ENCODE measurements at regions not wholly inside any gene's neighbourhood (a gene's known extent, or its start where the extent isn't known, plus 50 kb on each side); places are given as distances from the start of the nearest gene placed in this dataset.

DNA sequence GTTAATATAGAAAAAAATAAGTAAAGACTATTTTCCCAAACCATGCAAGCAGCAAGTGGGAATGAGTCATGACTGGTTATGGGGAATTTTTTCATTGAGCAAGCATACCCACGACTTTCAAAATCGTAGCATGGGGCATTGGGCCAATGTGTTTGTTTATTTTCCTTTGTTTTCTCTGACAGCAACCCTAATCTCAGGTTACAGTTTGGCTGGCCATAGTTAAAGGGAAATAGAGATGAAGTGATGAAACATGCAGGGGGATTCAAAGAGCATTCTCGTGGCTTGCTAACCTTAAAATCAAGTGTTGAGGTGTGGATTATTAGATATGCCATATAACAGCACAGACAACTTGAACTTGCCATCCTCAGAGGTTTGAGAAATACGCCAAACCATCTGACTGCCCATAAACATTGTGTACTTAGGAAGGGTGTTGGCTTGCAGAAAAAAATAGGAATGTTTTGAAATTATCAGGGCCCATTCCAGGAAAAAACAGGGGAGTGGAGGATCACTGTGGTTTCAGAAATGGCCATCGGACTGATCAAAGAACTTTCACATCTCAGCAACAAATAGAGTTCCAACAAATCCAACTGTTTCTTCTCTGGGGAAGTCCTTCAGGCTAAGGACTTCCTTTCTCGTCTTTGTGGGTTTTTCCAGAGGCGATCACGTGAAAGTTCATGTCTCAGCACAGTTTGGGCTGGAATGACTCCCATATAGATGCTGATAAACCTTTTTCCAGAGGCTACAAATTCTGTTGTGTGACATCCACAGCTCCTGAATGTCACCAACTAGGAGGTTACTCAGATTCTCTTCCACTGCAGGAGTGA, 259.1 kb downstream of the SYK start:
- H3K4me3 ChIP-seq (ENCODE audit: low read length): no peak overlapping the region
- peaks cover 14% of the 10 kb centered on the region for H3K27me3 ChIP-seq (ENCODE audit: control insufficient read depth, low read length)
- no peak overlapping the region for H3K4me2 ChIP-seq (ENCODE audit: low read length)

DNA sequence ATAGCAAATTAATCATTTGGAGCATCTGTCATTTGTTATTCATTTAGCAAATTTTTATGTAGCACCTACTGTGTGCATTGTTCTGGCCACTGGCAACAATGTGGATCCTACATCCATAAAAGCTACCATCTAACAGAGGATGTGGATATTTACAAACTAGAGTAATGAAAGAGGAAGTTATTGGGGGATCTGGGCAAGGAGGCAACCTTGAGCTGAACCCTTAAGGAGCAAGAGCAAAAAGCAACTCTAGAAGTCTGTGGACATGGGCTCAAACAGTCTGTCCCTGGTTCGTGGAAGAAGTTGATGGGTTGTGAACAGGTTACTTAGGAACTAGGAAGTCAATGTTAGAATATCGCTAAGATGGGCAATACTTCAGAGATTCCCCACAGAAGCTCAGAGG, 259.9 kb downstream of the SYK start:
- no peaks in the 10 kb centered on the region for H4K20me1 ChIP-seq (ENCODE audit: control insufficient read depth, insufficient read depth, low read depth, low read length)
- no peak for TF ChIP-seq EZH2phosphoT487 (IDR thresholded peaks at IDR 0.05; ENCODE audit: borderline replicate concordance, low read length)
- TF ChIP-seq, protein P1, sequence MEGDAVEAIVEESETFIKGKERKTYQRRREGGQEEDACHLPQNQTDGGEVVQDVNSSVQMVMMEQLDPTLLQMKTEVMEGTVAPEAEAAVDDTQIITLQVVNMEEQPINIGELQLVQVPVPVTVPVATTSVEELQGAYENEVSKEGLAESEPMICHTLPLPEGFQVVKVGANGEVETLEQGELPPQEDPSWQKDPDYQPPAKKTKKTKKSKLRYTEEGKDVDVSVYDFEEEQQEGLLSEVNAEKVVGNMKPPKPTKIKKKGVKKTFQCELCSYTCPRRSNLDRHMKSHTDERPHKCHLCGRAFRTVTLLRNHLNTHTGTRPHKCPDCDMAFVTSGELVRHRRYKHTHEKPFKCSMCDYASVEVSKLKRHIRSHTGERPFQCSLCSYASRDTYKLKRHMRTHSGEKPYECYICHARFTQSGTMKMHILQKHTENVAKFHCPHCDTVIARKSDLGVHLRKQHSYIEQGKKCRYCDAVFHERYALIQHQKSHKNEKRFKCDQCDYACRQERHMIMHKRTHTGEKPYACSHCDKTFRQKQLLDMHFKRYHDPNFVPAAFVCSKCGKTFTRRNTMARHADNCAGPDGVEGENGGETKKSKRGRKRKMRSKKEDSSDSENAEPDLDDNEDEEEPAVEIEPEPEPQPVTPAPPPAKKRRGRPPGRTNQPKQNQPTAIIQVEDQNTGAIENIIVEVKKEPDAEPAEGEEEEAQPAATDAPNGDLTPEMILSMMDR (IDR thresholded peaks at IDR 0.05; ENCODE audit: low read depth, low read length, poor library complexity, severe bottlenecking): no peak
- H3K27ac ChIP-seq (ENCODE audit: low read depth, low read length): no peak overlapping the region
- H3K27me3 ChIP-seq (ENCODE audit: control insufficient read depth, low read length): peaks cover 11% of the 10 kb centered on the region; the same call in 1 of the 2 replicates
- H3K9me3 ChIP-seq (ENCODE audit: control insufficient read depth, insufficient read depth, low read length): no peaks in the 10 kb centered on the region
- no peaks in the 10 kb centered on the region for H3K36me3 ChIP-seq (ENCODE audit: control insufficient read depth, low read length)
- no peaks in the 10 kb centered on the region for H3K79me2 ChIP-seq (ENCODE audit: control insufficient read depth, low read length)
- H3K4me2 ChIP-seq (ENCODE audit: low read length): no peak overlapping the region
- no peaks in the 10 kb centered on the region for H3K9me2 ChIP-seq (replicated peaks; ENCODE audit: control insufficient read depth, low read length)
- no peak overlapping the region for H3K4me3 ChIP-seq (ENCODE audit: low read length)
- H3F3A ChIP-seq (ENCODE audit: control insufficient read depth, insufficient read depth): no peaks in the 10 kb centered on the region
- H3K4me1 ChIP-seq (ENCODE audit: control insufficient read depth, low read length): no peaks in the 10 kb centered on the region

More for the DNA sequence above, 259.1 kb downstream of the SYK start:
- TF ChIP-seq, protein P1 (IDR thresholded peaks at IDR 0.05; ENCODE audit: low read depth, low read length, poor library complexity, severe bottlenecking): no peak
- no peak for TF ChIP-seq EZH2phosphoT487 (IDR thresholded peaks at IDR 0.05; ENCODE audit: borderline replicate concordance, low read length)
- Histone ChIP-seq H3F3A (ENCODE audit: control insufficient read depth, insufficient read depth) (no peaks in the 10 kb centered on the region), H3K9me3 (ENCODE audit: control insufficient read depth, insufficient read depth, low read length) (no peaks in the 10 kb centered on the region), H3K79me2 (ENCODE audit: control insufficient read depth, low read length) (no peaks in the 10 kb centered on the region), H3K9me2 (replicated peaks; ENCODE audit: control insufficient read depth, low read length) (no peaks in the 10 kb centered on the region), H4K20me1 (ENCODE audit: control insufficient read depth, insufficient read depth, low read depth, low read length) (no peaks in the 10 kb centered on the region), H3K27ac (ENCODE audit: low read depth, low read length) (no peak overlapping the region), H3K4me1 (ENCODE audit: control insufficient read depth, low read length) (no peaks in the 10 kb centered on the region), H3K36me3 (ENCODE audit: control insufficient read depth, low read length) (no peaks in the 10 kb centered on the region)

DNA sequence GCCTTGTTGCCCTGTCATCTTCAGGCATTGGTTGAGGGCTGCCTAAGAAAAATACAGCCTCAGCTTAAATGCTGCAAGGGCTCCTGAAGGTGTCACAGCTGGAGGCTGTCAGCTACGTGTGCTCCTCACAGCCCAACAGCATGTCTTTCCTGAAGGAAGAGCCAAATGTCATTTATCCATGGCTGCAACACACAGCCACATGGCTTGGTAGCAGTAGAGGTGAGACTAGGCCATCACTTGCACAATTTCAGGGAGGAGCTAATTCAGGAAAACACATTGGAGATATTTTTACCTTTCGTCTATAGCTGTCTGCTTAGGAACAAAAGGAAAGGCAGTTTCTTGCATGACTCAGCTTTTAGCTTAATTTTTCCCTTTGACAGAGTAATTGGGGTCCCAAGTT, 260.7 kb downstream of the SYK start:
- no peak overlapping the region for H3K4me2 ChIP-seq (ENCODE audit: low read length)
- H3K27ac ChIP-seq (ENCODE audit: low read depth, low read length): no peak overlapping the region
- no peak for TF ChIP-seq EZH2phosphoT487 (IDR thresholded peaks at IDR 0.05; ENCODE audit: borderline replicate concordance, low read length)
- TF ChIP-seq, protein P1 (IDR thresholded peaks at IDR 0.05; ENCODE audit: low read depth, low read length, poor library complexity, severe bottlenecking): no peak
- H3K27me3 ChIP-seq (ENCODE audit: control insufficient read depth, low read length): peaks cover 7% of the 10 kb centered on the region; the same call in 1 of the 2 replicates
- no peaks in the 10 kb centered on the region for H3K9me2 ChIP-seq (replicated peaks; ENCODE audit: control insufficient read depth, low read length)
- no peaks in the 10 kb centered on the region for H3K36me3 ChIP-seq (ENCODE audit: control insufficient read depth, low read length)
- no peak overlapping the region for H3K4me3 ChIP-seq (ENCODE audit: low read length)
- H4K20me1 ChIP-seq (ENCODE audit: control insufficient read depth, insufficient read depth, low read depth, low read length): no peaks in the 10 kb centered on the region
- no peaks in the 10 kb centered on the region for H3K79me2 ChIP-seq (ENCODE audit: control insufficient read depth, low read length)
- no peaks in the 10 kb centered on the region for H3F3A ChIP-seq (ENCODE audit: control insufficient read depth, insufficient read depth)
- H3K9me3 ChIP-seq (ENCODE audit: control insufficient read depth, insufficient read depth, low read length): no peaks in the 10 kb centered on the region
- H3K4me1 ChIP-seq (ENCODE audit: control insufficient read depth, low read length): no peaks in the 10 kb centered on the region

Data from DOHH2 (cell line).